GM12892 (cell line): ENCODE measurements at regions not wholly inside any gene's neighbourhood (a gene's known extent, or its start where the extent isn't known, plus 50 kb on each side); places are given as distances from the start of the nearest gene placed in this dataset.

Experiments used
- DNase-seq: peaks from one replicate; pipeline ENCODE4 v3.0.0; 2011; ENCODE audit not compliant: insufficient read length
- FAIRE-seq: peaks from 2 replicates; lab custom pipeline; 2011; peaks lifted over from hg19 to GRCh38; lab: Jason Lieb, UNC
- POLR2A ChIP-seq: IDR thresholded peaks from 2 replicates; pipeline ENCODE4 v1.6.1; 2011; ENCODE audit warnings: low read depth, low read length, control low read depth
- POLR2AphosphoS5 ChIP-seq: IDR thresholded peaks from 2 replicates; pipeline ENCODE4 v1.6.1; 2011; ENCODE audit warnings: low read depth, low read length, control low read depth
- TAF1 ChIP-seq: IDR thresholded peaks from 2 replicates; pipeline ENCODE4 v1.6.1; 2011; ENCODE audit warnings: low read depth, mild to moderate bottlenecking, control low read depth, low read length, borderline replicate concordance

GRCh38 chr7:67805921-67806471, 809.4 kb downstream of the TYW1 start:
- DNase-seq (no peak), FAIRE-seq (no peak)
- TF ChIP-seq TAF1 (no peak), POLR2AphosphoS5 (no peak), POLR2A (no peak)

GRCh38 chr7:67807826-67808225, 811.2 kb downstream of the TYW1 start:
- TF ChIP-seq POLR2A (no peak), POLR2AphosphoS5 (no peak), TAF1 (no peak)
- FAIRE-seq (no peak), DNase-seq (no peak)

GRCh38 chr7:67809586-67809985, 813.0 kb downstream of the TYW1 start:
- no peak for FAIRE-seq
- TF ChIP-seq POLR2A (no peak), POLR2AphosphoS5 (no peak), TAF1 (no peak)

GRCh38 chr7:67813621-67814292, 817.1 kb downstream of the TYW1 start:
- TF ChIP-seq TAF1 (no peak), POLR2AphosphoS5 (no peak), POLR2A (no peak)
- no peak for FAIRE-seq
- DNase-seq, result no peak

More at GRCh38 chr7:67809586-67809985, 813.0 kb downstream of the TYW1 start:
- DNase-seq, result no peak

GRCh38 chr7:67817481-67817880, 820.8 kb downstream of the TYW1 start:
- FAIRE-seq, result no peak
- no peak for DNase-seq
- TF ChIP-seq TAF1 (no peak), POLR2AphosphoS5 (no peak), POLR2A (no peak)

- FAIRE-seq (no peak), DNase-seq (no peak)
- TF ChIP-seq TAF1 (no peak), POLR2AphosphoS5 (no peak), POLR2A (no peak)
Observed at GRCh38 chr7:67821116-67821515, 824.5 kb downstream of the TYW1 start.

- FAIRE-seq (no peak), DNase-seq (no peak)
Observed at GRCh38 chr7:67823345-67823744, 826.7 kb downstream of the TYW1 start.

GRCh38 chr7:67825356-67825755, 828.7 kb downstream of the TYW1 start:
- no peak for TF ChIP-seq POLR2AphosphoS5
- no peak for TF ChIP-seq POLR2A
- TF ChIP-seq TAF1, result no peak
- DNase-seq, result no peak
- FAIRE-seq, result no peak

More at GRCh38 chr7:67823345-67823744, 826.7 kb downstream of the TYW1 start:
- TF ChIP-seq POLR2A, result no peak
- no peak for TF ChIP-seq TAF1
- TF ChIP-seq POLR2AphosphoS5, result no peak

- TF ChIP-seq POLR2AphosphoS5 (no peak), POLR2A (no peak)
- no peak for DNase-seq
- no peak for FAIRE-seq
Observed at GRCh38 chr7:67841896-67842295, 845.3 kb downstream of the TYW1 start.

GRCh38 chr7:67842571-67842970, 845.9 kb downstream of the TYW1 start:
- DNase-seq, result no peak

GRCh38 chr7:67843001-67843565, 846.5 kb downstream of the TYW1 start:
- no peak for FAIRE-seq
- DNase-seq, result no peak
- TF ChIP-seq POLR2AphosphoS5 (no peak), TAF1 (no peak), POLR2A (no peak)

More at GRCh38 chr7:67842571-67842970, 845.9 kb downstream of the TYW1 start:
- TF ChIP-seq POLR2A (no peak), TAF1 (no peak), POLR2AphosphoS5 (no peak)
- FAIRE-seq, result no peak

- no peak for TF ChIP-seq POLR2A
- no peak for TF ChIP-seq TAF1
- TF ChIP-seq POLR2AphosphoS5, result no peak
Observed at GRCh38 chr7:67843615-67844014, 847.0 kb downstream of the TYW1 start.

More at GRCh38 chr7:67843615-67844014, 847.0 kb downstream of the TYW1 start:
- FAIRE-seq (no peak), DNase-seq (no peak)
